ENCODE measurements at regions not wholly inside any gene's neighbourhood (a gene's known extent, or its start where the extent isn't known, plus 50 kb on each side); places are given as distances from the start of the nearest gene placed in this dataset.

- TF ChIP-seq ZBTB7A (IDR thresholded peaks at IDR 0.05; ENCODE audit: low read depth) = no peak
- TF ChIP-seq RAD21 (IDR thresholded peaks at IDR 0.05; ENCODE audit: low read depth) = no peak
- TF ChIP-seq REST (IDR thresholded peaks at IDR 0.05; ENCODE audit: low read depth) = no peak
- no peak for TF ChIP-seq TCF12 (IDR thresholded peaks at IDR 0.05; ENCODE audit: low read depth)
- no peak for TF ChIP-seq EP300 (IDR thresholded peaks at IDR 0.05; ENCODE audit: borderline replicate concordance)
- TF ChIP-seq, protein P1, sequence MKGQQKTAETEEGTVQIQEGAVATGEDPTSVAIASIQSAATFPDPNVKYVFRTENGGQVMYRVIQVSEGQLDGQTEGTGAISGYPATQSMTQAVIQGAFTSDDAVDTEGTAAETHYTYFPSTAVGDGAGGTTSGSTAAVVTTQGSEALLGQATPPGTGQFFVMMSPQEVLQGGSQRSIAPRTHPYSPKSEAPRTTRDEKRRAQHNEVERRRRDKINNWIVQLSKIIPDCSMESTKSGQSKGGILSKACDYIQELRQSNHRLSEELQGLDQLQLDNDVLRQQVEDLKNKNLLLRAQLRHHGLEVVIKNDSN (IDR thresholded peaks at IDR 0.05) = no peak
- TF ChIP-seq TAF1 (IDR thresholded peaks at IDR 0.05; ENCODE audit: low read depth) = no peak
- no peak for TF ChIP-seq CREB1 (IDR thresholded peaks at IDR 0.05; ENCODE audit: low read depth)
- TF ChIP-seq TEAD4 (IDR thresholded peaks at IDR 0.05) = no peak
- no peak for TF ChIP-seq MAX (IDR thresholded peaks at IDR 0.05)
- no peak for TF ChIP-seq NFIC (IDR thresholded peaks at IDR 0.05)
- TF ChIP-seq YY1 (IDR thresholded peaks at IDR 0.05; ENCODE audit: low read depth) = no peak
- TF ChIP-seq EGR1 (IDR thresholded peaks at IDR 0.05) = no peak
- no peak for TF ChIP-seq FOXM1 (IDR thresholded peaks at IDR 0.05; ENCODE audit: borderline replicate concordance, low read depth)
- no peak for TF ChIP-seq CEBPB (IDR thresholded peaks at IDR 0.05)
Observed at GRCh38 chrX:112341598-112341997, 259.0 kb upstream of the TRPC5 start.

DNA sequence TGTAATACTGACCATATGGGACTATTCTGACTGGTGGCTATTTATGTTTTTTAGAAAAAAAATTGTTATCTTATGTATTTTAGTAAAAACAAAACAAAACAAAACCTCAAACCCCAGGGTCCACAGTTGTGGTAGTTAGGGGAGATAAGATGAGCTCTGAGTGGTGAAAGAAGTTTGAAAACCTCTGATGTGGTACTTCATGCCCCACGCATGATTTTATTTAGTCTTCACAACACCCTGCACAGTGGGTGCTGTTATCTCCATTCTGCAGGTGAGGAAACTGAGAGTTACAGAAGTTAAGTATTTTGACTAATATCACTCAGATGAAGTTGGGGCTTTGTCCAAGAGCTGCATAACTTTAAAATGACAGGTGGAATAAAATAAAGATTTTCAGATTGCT is 230.6 kb upstream of the TRPC5 start:
- TF ChIP-seq CEBPB (IDR thresholded peaks at IDR 0.05) (no peak), TAF1 (IDR thresholded peaks at IDR 0.05; ENCODE audit: low read depth) (no peak), TEAD4 (IDR thresholded peaks at IDR 0.05) (no peak), ZBTB7A (IDR thresholded peaks at IDR 0.05; ENCODE audit: low read depth) (no peak), RAD21 (IDR thresholded peaks at IDR 0.05; ENCODE audit: low read depth) (no peak), YY1 (IDR thresholded peaks at IDR 0.05; ENCODE audit: low read depth) (no peak), TCF12 (IDR thresholded peaks at IDR 0.05; ENCODE audit: low read depth) (no peak), EP300 (IDR thresholded peaks at IDR 0.05; ENCODE audit: borderline replicate concordance) (no peak)

GRCh38 chrX:112306027-112306426 is 223.5 kb upstream of the TRPC5 start:
- TF ChIP-seq EP300 (IDR thresholded peaks at IDR 0.05; ENCODE audit: borderline replicate concordance) (no peak), ZBTB7A (IDR thresholded peaks at IDR 0.05; ENCODE audit: low read depth) (no peak), CREB1 (IDR thresholded peaks at IDR 0.05; ENCODE audit: low read depth) (no peak), TEAD4 (IDR thresholded peaks at IDR 0.05) (no peak), TCF12 (IDR thresholded peaks at IDR 0.05; ENCODE audit: low read depth) (no peak), RAD21 (IDR thresholded peaks at IDR 0.05; ENCODE audit: low read depth) (no peak), EGR1 (IDR thresholded peaks at IDR 0.05) (no peak), NFIC (IDR thresholded peaks at IDR 0.05) (no peak), YY1 (IDR thresholded peaks at IDR 0.05; ENCODE audit: low read depth) (no peak), CEBPB (IDR thresholded peaks at IDR 0.05) (no peak), MAX (IDR thresholded peaks at IDR 0.05) (no peak), TAF1 (IDR thresholded peaks at IDR 0.05; ENCODE audit: low read depth) (no peak)
- TF ChIP-seq, protein P1 (IDR thresholded peaks at IDR 0.05) = no peak

- no peak for TF ChIP-seq RAD21 (IDR thresholded peaks at IDR 0.05; ENCODE audit: low read depth)
- TF ChIP-seq NFIC (IDR thresholded peaks at IDR 0.05) = no peak
- no peak for TF ChIP-seq EGR1 (IDR thresholded peaks at IDR 0.05)
- TF ChIP-seq CEBPB (IDR thresholded peaks at IDR 0.05) = no peak
Observed at GRCh38 chrX:112279940-112280339, 197.4 kb upstream of the TRPC5 start.

GRCh38 chrX:112270991-112271390 is 188.4 kb upstream of the TRPC5 start:
- TF ChIP-seq CEBPB (IDR thresholded peaks at IDR 0.05) (no peak), YY1 (IDR thresholded peaks at IDR 0.05; ENCODE audit: low read depth) (no peak), TAF1 (IDR thresholded peaks at IDR 0.05; ENCODE audit: low read depth) (no peak), ZBTB7A (IDR thresholded peaks at IDR 0.05; ENCODE audit: low read depth) (no peak), REST (IDR thresholded peaks at IDR 0.05; ENCODE audit: low read depth) (no peak), EP300 (IDR thresholded peaks at IDR 0.05; ENCODE audit: borderline replicate concordance) (no peak), TCF12 (IDR thresholded peaks at IDR 0.05; ENCODE audit: low read depth) (no peak)

DNA sequence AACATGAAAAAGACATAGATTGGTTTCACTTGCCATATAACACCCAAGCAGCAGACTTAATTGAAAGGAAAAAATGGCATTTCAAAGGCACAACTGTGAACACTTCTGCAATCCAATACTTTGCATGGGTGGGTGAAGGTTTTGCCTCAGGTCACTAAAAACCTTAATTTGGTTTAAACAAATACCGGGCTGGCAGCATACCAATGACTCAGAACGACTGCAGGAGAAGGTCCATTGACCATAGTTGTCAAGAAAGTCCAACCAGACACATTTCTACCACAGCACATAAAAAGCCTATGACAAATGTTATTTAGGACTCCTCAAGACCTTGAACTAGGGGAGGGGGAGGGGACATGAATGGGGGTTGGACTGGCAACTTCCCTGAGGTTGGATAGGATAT is 183.6 kb upstream of the TRPC5 start:
- TF ChIP-seq MAX (IDR thresholded peaks at IDR 0.05) (no peak), FOXM1 (IDR thresholded peaks at IDR 0.05; ENCODE audit: borderline replicate concordance, low read depth) (no peak), TEAD4 (IDR thresholded peaks at IDR 0.05) (no peak), TCF12 (IDR thresholded peaks at IDR 0.05; ENCODE audit: low read depth) (no peak), CREB1 (IDR thresholded peaks at IDR 0.05; ENCODE audit: low read depth) (no peak)

All from Ishikawa (cell line).